UCSD-AML1 (cell line): ENCODE measurements at regions not wholly inside any gene's neighbourhood (a gene's known extent, or its start where the extent isn't known, plus 50 kb on each side); places are given as distances from the start of the nearest gene placed in this dataset.
"Not testable (repeated sequence)": the region's sequence is repeated elsewhere in the genome, so short reads cannot be mapped to it uniquely, and the experiment has no call there.

Experiments used
- DNase-seq: peaks from one replicate; lab custom pipeline; 2025; ENCODE audit not compliant: unreplicated experiment; lab: John Stamatoyannopoulos, UW

DNA sequence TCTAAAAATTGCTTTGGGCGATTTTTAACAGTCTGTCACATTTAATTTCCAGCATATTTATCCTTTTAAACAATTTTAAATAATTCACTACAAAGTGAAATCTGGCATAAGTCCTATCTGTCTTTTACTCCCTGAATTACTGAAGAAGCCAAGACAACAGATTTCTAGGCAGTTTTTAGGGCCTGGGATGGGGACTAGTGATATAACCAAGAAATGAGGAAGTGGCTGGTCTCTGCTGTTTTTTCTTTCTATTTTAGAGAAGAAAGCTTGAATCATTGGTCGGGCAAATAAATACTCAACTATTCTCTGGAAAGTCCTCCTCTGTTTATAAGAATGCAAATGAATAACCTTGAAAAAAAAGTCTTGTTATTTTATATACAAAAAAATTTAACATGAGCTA lies 79.7 kb upstream of the SSBP2 start:
- DNase-seq: no peak

- no peak for DNase-seq
These were observed 78.3 kb upstream of the SSBP2 start for GRCh38 chr5:81829242-81829641.

- DNase-seq: no peak
These were observed 76.6 kb upstream of the SSBP2 start for GRCh38 chr5:81827500-81827899.

DNA sequence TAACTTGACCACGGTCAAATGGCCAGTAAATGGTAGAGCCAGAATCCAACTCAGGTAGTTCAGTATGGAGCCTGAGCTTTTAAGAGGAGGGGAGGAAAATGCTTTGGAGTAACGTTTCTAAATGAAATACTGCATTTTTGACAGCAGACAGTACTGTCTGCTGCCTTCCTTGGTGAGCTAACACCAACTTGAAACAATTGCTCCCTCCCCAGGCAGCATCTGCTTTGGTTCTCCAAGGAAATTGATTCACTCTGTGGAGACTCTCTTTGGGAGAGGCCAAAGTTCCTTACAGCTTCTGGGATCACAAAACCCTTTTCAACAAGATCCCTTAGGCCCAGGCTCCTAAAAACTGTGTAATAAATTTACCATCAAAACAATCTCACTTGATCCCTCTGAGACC lies 75.2 kb upstream of the SSBP2 start:
- DNase-seq: no peak

DNA sequence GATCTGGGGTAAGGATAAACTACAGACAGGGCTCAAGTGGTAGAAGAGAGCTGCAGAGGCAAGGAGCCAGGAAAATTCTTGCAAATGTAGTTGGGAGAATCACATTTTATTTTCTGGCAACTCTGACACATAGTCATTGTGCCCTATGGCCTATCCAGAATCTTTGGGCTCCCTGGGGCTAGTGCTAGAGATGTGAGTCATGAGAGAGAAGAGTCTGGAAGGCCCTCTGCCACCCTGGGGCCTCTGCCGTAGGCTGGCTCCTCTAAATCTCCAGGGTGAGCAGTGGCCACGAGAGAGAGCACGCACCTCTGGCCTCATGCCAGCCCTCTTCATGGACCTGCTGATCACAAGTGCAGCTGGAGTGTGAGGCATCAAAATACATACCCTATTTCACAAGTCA lies 74.3 kb upstream of the SSBP2 start:
- DNase-seq: no peak

DNA sequence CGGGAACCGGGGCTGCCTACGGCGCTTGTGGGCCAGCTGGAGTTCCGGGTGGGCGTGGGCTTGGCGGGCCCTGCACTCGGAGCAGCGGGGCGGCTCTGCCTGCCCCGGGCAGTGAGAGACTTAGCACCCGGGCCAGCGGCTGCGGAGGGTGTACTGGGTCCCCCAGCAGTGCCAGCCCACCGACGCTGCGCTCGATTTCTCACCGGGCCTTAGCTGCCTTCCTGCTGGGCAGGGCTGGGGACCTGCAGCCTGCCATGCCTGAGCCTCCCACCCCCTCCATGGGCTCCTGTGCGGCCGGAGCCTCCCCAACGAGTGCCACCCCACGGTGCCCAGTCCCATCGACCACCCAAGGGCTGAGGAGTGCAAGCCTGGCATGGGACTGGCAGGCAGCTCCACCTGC lies 72.8 kb upstream of the SSBP2 start:
- DNase-seq: not testable (repeated sequence)

DNA sequence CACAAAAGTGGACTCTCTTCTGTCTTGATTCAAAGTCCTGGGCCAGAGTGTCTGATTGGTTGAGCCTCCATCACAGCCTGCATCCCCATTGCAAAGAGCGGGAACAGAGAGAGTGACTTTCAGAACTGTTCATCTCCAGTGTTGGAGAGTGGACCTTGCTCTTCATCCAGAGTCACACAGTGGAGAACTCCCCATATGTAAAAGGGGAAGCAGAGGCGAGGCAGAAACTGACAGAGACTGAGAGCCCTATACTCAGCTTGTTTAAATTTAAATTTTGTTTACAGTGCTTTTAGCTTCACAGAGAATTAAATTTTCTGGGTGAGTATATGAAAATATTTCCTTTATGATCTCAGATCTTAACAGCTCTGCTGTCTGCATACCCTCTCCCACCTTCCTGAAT lies 70.0 kb upstream of the SSBP2 start:
- DNase-seq: no peak

GRCh38 chr5:81820318-81820636 lies 69.4 kb upstream of the SSBP2 start:
- no peak for DNase-seq

- peak; percentile 20 for DNase-seq
These were observed 68.8 kb upstream of the SSBP2 start for GRCh38 chr5:81819556-81820317.

DNA sequence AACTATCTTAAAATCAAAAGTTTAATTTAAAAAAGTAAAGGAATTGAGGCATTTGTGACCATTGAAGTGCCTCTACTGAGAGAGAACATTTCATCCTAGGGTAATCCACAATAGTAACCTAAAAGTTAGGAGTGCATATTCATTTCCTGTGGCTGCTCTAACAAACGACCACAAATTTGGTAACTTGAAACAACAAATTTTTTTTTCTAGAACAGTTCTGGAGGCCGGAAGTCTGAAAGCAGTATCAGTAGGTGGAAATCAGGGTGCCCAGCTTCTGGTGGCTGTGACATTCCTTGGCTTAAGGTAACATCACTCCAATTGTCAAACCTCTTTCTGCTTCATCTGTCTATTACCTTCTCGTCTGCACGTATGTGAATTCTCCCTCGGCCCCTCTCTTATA lies 67.1 kb upstream of the SSBP2 start:
- DNase-seq: peak; percentile 21

DNA sequence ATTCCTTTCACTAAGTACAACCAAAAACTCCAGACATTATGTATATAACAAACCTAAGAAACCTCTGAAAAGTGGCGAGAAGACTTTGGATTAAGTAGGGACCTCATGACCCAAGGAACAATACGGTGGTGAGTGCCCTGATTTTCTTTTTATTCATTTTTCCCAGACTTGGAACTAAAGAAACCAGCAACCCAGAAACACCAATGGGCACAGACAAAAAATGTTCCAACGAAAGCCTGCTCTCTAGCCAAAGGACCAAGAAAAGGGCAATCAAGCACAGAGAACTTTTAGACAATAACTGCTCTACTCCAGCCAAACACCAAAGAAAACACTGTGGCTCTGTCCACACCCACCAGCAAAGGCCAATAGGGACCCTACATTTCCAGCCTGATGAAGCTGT lies 66.2 kb upstream of the SSBP2 start:
- no peak for DNase-seq

DNA sequence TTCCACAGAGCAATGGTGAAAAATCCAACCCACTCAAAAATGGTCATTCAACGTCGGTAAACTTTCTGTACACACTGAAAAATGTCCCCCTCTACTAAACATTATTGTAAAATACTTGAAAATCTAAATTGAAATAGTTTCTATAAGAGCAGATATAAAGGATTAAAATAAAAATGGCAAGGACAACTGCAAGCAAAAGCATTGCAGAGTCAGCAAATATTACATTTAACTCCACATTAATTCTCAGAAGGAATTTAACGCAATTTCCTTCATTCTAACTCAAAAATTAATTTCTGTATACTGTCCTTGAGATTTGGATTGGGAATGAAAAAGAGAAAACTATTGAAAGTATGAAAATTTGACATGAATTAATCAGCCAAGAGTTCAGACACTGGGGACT lies 64.4 kb upstream of the SSBP2 start:
- no peak for DNase-seq

DNA sequence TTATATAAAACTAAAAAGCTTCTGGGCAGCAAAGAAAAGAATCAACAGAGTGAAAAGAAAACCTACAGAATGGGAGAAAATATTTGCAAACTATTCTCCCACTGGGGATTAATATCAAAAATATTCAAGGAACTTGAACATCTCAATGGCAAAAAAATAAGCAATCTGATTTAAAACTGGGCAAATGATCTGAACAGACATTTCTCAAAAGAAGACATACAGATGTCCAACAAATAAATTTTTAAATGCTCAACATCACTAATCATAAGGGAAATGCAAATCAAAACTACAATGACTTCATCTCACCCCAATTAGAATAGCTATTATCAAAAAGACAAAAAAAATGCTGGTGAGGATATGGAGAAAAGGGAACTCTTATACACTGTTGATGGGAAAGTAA lies 57.2 kb upstream of the SSBP2 start:
- DNase-seq: no peak

GRCh38 chr5:81805086-81805485 lies 54.2 kb upstream of the SSBP2 start:
- no peak for DNase-seq

DNA sequence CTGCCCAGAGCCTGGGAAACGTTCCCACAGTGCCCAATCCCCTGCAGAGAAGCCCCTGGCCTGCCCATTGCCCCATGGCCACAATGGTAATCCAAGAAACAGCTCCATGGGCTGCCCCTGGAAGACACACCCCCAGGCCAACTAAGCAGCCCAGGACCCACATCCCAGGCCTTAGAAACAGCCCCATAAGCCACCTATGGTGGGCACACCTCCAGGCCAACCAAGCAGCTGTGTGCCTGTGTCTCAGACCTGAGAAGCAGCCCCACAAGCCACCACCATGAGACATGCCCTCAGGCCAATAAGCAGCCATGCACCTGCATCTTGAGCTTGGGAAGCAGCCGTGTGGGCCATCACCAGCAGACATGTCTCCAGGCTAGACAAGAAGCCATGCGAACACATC lies 52.9 kb upstream of the SSBP2 start:
- DNase-seq: no peak

- DNase-seq: no peak
These were observed 51.7 kb upstream of the SSBP2 start for GRCh38 chr5:81802625-81803024.

- DNase-seq: no peak
These were observed 51.1 kb upstream of the SSBP2 start for GRCh38 chr5:81802020-81802419.

DNA sequence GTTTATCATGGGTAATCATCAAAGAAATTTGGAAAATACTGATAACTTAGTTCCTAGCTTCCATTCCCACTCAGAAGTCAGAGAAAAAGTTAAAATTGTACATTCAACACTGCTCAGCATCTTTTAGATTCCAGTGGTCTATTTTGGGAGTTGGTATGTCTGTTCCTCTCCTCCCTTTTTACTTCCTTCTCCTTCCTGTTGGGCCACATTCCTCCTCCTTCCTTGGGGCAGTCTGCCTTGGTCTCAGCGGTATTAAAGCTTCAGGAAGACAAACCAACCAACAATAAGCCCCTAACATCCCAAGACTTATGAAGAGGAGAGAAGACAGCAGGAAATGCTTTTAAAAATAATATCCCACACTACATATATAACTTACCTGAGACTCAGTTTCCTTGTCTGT lies 49.9 kb upstream of the SSBP2 start:
- DNase-seq: no peak
